ENCODE measurements at regions not wholly inside any gene's neighbourhood (a gene's known extent, or its start where the extent isn't known, plus 50 kb on each side); places are given as distances from the start of the nearest gene placed in this dataset.
"Not testable (repeated sequence)": the region's sequence is repeated elsewhere in the genome, so short reads cannot be mapped to it uniquely, and the experiment has no call there.

DNA sequence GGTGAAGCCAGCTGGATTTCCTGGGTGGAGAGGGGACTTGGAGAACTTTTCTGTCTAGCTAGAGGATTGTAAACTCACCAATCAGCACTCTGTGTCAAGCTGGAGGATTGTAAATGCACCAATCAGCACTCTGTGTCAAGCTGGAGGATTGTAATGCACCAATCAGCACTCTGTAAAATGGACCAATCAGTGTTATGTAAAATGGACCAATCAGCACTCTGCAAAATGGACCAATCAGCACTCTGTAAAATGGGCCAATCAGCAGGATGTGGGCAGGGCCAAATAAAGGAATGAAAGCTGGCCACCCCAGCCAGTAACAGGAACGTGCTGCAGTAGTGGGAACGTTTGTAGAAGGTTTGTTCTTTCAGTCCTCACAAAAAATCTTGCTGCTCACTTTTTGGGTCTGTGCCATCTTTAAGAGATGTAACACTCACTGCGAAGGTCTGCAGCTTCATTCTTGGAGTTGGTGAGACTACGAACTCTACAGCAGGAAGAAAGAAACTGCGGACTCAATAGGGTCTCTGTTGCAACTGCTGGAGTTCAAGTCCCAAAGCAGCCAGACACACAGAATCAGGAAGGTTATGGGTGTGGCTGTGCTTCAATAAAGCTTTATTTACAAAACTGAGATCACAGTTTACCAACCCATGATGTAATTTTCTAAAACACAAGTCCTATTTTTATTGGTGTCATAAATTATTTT, 145.7 kb upstream of the ERCC6L2 start:
- DNase-seq = no peak

GRCh38 chr9:95729046-95729445, 146.4 kb upstream of the ERCC6L2 start:
- DNase-seq = no peak

GRCh38 chr9:95727947-95728520, 147.5 kb upstream of the ERCC6L2 start:
- DNase-seq = no peak

DNA sequence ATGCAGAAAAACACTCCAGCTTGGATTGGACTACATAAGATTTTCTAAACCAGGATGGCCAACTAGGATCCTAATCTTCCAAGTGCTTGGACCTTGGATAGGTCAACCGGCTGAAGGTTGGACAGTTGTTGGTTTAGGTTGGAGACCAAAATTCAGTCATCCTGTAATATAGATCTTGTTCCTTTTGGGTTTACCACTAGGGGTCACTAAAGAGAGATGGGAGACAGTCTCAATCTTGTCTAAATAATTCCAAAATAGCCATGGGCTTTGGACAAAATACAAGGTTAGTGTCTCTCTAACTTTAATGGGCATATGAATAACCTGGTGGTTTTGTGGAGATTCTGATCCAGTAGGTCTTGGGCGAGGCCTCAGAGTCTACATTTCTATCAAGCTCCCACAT, 148.7 kb upstream of the ERCC6L2 start:
- DNase-seq = no peak

DNA sequence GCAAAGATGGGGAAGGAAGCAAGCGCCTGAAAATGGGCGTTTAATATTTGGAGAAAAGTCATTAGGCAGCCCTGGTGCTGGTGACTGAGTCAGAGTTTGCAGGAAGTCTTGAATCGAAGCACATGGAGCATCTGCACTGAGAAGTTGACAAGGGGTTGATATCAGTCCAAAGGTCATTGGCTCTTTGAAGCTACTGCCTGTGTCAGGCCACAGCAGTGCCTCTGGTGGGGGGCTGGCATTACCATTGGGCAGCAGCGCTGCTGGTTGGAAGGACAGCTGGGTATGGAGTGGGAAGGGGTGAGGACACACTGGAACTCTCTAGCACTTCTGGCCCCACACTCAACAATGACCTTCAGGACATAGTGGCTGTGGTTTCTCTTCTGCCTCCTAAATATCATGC, 150.4 kb upstream of the ERCC6L2 start:
- DNase-seq = peak; percentile 5

GRCh38 chr9:95724253-95724991, 151.1 kb upstream of the ERCC6L2 start:
- DNase-seq = peak; percentile 35

- no peak for DNase-seq
Measured at GRCh38 chr9:95722141-95722540, 153.3 kb upstream of the ERCC6L2 start.

DNA sequence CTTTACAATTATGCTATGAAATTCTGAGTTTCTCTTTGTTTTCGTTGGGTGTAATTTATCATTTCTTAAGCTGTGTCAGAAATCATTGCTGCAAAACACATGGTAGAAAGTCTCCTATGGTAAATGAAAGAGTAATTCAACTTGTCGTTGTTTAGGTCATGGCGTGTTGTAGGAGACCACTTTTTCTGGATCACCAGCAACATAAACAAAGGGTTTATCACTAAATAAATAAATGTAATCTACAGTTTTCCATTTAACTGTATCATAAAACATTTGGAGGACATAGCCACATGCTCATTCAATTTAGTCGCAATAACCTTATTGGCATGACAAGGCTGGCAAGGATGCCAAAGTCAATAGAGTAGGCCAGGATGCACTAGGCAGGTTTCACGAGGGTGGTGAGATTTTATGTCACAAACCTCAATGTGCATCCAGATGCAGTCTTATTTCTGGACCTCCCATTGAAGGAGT, 154.4 kb upstream of the ERCC6L2 start:
- DNase-seq = no peak

GRCh38 chr9:95720496-95720895, 155.0 kb upstream of the ERCC6L2 start:
- no peak for DNase-seq

DNA sequence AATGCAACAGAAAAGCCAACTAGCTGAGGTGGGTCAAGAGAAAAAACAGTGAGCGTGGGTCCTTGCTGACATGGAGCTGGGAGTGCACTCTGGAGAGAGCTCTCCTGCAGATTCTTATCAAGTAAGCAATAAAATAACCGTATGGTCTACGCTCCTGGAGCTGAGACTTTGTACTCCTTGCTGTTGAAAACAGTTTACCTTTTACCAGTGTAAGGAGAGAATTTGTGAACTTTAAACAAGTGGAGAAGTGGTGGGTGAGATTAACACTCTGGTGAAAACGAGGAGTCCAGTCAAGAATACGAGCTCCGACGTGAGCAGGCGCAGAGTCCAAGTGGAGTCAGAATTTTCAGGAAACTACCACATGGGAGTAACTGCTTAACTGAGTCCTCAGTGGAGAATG, 156.1 kb upstream of the ERCC6L2 start:
- no peak for DNase-seq

GRCh38 chr9:95718263-95718662, 157.2 kb upstream of the ERCC6L2 start:
- DNase-seq = no peak

- DNase-seq = no peak
Measured at GRCh38 chr9:95715868-95716435, 159.5 kb upstream of the ERCC6L2 start.

GRCh38 chr9:95710446-95710845, 165.0 kb upstream of the ERCC6L2 start:
- DNase-seq = no peak

DNA sequence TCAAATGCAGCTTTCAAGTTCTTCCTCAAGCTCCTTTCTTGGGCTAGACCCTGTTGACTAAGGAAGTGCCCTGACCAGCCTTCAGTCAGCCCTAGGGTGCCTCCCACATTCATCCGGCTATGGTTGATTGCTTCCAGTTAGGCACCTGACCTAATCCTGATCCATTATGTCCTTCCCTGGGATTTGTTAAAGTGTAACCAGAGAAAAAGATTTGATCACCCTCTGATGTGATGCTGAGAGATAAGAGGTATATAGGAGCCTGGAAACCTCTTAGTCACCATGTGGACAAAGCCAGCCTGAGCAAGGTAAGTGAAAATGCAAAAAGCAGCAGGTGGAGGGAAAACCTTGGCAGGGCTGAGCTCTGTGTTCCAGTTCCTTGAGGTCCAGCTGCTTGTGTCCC, 178.8 kb upstream of the ERCC6L2 start:
- no peak for DNase-seq

DNA sequence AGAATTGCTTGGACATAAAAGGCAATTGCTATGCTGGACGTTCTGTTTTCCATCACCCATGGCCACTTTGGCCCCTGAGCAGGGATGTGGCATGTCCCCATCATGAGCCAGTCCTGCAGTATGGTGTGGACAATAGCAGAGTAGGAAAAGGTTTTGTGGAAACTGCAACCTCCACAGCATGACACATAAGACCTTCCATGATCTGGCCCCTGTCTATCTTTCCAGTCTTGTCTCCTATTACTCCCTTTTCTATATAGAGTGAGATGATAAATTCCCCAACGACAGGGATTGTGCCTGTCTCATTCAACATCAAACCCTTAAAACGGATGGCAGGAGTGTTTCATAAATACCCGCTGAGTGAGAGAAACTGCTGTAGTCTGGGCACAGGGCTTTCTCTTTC, 174.7 kb upstream of the PTCH1 start:
- no peak for DNase-seq

DNA sequence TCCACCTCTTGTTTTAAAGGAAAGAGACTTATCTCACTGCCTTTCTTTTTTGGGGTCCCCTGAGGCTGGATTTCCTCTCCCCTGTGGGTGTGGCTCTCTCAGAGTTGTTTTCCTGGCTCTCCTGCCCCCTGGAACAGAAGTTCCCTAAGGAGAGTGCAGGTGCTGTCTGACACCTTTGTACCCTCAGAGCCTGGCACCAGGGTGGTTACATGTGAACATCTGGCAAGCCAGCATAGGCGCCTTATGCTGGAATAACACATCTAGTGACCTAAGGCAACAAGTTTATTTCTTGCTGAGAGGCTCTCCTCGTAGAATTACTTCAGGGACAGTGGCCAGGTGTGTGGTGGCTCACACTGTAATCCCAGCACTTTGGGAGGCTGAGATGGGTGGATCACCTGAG, 172.9 kb upstream of the PTCH1 start:
- DNase-seq = no peak

GRCh38 chr9:95684516-95684915, 167.7 kb upstream of the PTCH1 start:
- DNase-seq = no peak

GRCh38 chr9:95680306-95680705, 163.5 kb upstream of the PTCH1 start:
- not testable (repeated sequence) for DNase-seq

GRCh38 chr9:95679874-95680273, 163.1 kb upstream of the PTCH1 start:
- no peak for DNase-seq

GRCh38 chr9:95678759-95679158, 162.0 kb upstream of the PTCH1 start:
- DNase-seq = no peak

GRCh38 chr9:95670122-95670521, 153.4 kb upstream of the PTCH1 start:
- DNase-seq = no peak

DNA sequence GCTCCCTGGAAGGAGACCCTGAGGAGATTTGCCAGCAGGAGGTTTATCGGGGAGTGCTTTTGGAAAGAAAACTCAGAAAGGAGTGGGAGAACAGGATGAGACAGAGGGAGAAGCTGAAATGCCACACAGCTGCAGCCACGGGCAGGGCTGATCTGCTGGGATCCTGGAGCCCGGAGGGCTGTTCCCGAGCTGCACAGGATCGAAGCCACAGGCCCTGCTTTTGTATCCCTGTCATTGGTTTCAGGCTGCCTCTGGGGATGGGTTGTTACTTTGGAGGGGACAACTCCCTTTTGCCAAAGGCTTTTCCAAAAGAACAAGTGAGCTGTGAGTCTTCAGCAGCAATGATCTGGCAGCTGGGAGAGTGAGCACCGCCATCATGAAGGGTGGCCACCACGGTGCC, 152.5 kb upstream of the PTCH1 start:
- no peak for DNase-seq

DNA sequence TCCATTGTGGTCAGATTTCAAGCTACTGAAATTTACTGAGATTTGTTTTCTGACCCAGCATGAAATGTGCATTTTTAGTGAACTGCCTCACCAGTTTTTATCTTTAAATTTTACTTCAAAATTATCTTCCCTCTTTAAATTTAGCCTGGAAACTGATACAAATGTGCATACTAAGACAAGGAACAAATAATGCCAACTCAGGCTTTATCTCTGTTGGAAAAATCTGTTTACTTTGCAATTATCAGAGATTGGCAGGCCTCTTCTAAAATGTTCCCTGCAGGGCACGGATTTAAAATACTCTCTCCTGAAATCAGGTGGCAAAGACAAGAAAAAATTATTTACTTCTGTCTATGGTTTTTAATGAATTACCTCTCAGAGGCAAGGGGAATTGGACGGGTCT, 151.0 kb upstream of the PTCH1 start:
- DNase-seq = no peak

- DNase-seq = no peak
Measured at GRCh38 chr9:95666785-95667155, 150.0 kb upstream of the PTCH1 start.

Measured in NK-92 treated with Interleukin-12 subunit alpha and Interleukin-12 subunit beta, amount 100 ng/mL, for 24 hours (cell line).